A673 (cell line): ENCODE measurements at regions not wholly inside any gene's neighbourhood (a gene's known extent, or its start where the extent isn't known, plus 50 kb on each side); places are given as distances from the start of the nearest gene placed in this dataset.
"Not testable (repeated sequence)": the region's sequence is repeated elsewhere in the genome, so short reads cannot be mapped to it uniquely, and the experiment has no call there.

Experiments used
- BruUV-seq: library from RNA; stranded (reverse); fragments of 400-500 nt; replicated peaks from 2 replicates; lab custom pipeline; 2021; lab: Mats Ljungman, UMichigan
- CTCF ChIA-PET: fragments of 300-600 bp; sonication (Branson Sonifier 250); formaldehyde crosslinking; loops from one replicate; lab custom pipeline; 2022; ENCODE audit warnings: antibody characterized with exemption; lab: Charles Lee
- POLR2A ChIA-PET: fragments of 300-600 bp; sonication (Branson Sonifier 250); formaldehyde crosslinking; loops from one replicate; lab custom pipeline; 2022; ENCODE audit warnings: antibody characterized with exemption; ENCODE audit not compliant: low non-redundant PET; lab: Charles Lee
- DNase-seq: peaks from one replicate; pipeline ENCODE4 v3.0.0-alpha.2; 2015; ENCODE audit warnings: low spot score
- H3K27ac ChIP-seq: fragments of 200-600 bp; sonication (generic); 2 replicates; pipeline ENCODE4 v1.5.1; 2016; ENCODE audit warnings: mixed run types, low read depth, mild to moderate bottlenecking, mixed read lengths, antibody characterized with exemption, low read length; ENCODE audit not compliant: poor library complexity, severe bottlenecking
- H3K27me3 ChIP-seq: fragments of 200-600 bp; sonication (generic); replicated peaks from 2 replicates; pipeline ENCODE4 v1.6.1; 2017; ENCODE audit warnings: mixed run types, low read depth, mild to moderate bottlenecking, mixed read lengths, antibody characterized with exemption, low read length; ENCODE audit not compliant: insufficient read depth, poor library complexity
- H3K36me3 ChIP-seq: fragments of 200-600 bp; sonication (generic); 2 replicates; pipeline ENCODE4 v1.6.1; 2016; ENCODE audit warnings: mixed run types, mild to moderate bottlenecking, mixed read lengths, antibody characterized with exemption, low read length; ENCODE audit not compliant: insufficient read depth, poor library complexity, severe bottlenecking
- H3K4me1 ChIP-seq: fragments of 200-600 bp; sonication (generic); 2 replicates; pipeline ENCODE4 v1.6.1; 2017; ENCODE audit warnings: mixed run types, mild to moderate bottlenecking, mixed read lengths, antibody characterized with exemption, low read length; ENCODE audit not compliant: insufficient read depth, poor library complexity, severe bottlenecking
- H3K4me3 ChIP-seq: fragments of 200-600 bp; sonication (generic); 2 replicates; pipeline ENCODE4 v1.5.1; 2016; ENCODE audit warnings: low read depth, mixed run types, mild to moderate bottlenecking, mixed read lengths, low read length; ENCODE audit not compliant: poor library complexity, severe bottlenecking
- H3K9me3 ChIP-seq: fragments of 200-600 bp; sonication (generic); 2 replicates; pipeline ENCODE4 v1.6.1; 2016; ENCODE audit warnings: mixed run types, low read depth, mild to moderate bottlenecking, mixed read lengths, antibody characterized with exemption, low read length; ENCODE audit not compliant: poor library complexity, severe bottlenecking
- EZH2 ChIP-seq: fragments of 200-600 bp; sonication (generic); IDR thresholded peaks from 2 replicates; pipeline ENCODE4 v1.6.1; 2017; ENCODE audit warnings: borderline replicate concordance, low read depth, mild to moderate bottlenecking, mixed read lengths, antibody characterized with exemption, low read length; ENCODE audit not compliant: poor library complexity, severe bottlenecking
- intact Hi-C: fragments of 100-400 bp; cut with micrococcal nuclease; formaldehyde crosslinking; loops from one replicate; pipeline ENCODE4 v1.10.0; 2022; ENCODE audit not compliant: unreplicated experiment
- TF ChIP-seq, protein P1 (sequence below): fragments of 300-800, 200-600 bp; sonication (generic); conservative IDR thresholded peaks from 2 replicates; pipeline ENCODE4 v1.5.1; 2017; ENCODE audit warnings: low read depth, mild to moderate bottlenecking, antibody characterized with exemption, low read length, moderate library complexity, mixed read lengths

DNA sequence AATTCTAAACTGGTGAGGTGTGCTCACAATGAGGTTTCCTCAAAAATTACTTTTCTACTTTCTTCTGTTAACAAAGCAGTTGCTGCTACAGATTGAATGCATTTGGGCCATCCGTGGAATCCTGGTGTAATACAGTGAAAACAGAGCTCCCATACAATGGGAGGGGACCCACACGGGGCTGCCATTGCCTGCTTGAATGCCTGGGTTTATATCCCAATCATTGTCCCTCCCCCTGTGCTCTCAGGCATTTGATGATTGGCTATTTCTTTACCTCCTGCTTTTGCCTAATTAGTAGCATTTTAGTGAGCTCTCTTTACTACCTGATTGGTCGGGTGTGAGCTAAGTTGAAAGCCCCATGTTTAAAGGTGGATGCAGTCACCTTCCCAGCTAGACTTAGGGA lies 52.9 kb upstream of the CSF1 start:
- H3K9me3 ChIP-seq, intact Hi-C loops, BruUV-seq, H3K36me3 ChIP-seq, CTCF ChIA-PET, H3K27ac ChIP-seq, H3K4me1 ChIP-seq, H3K4me3 ChIP-seq, H3K27me3 ChIP-seq, DNase-seq: not testable (repeated sequence)
- POLR2A ChIA-PET: interaction anchor here (0.6 kb wide), 1 partner anchor 60 kb away, joined by 3 read pairs; no protein-coding TSS in a partner anchor

DNA sequence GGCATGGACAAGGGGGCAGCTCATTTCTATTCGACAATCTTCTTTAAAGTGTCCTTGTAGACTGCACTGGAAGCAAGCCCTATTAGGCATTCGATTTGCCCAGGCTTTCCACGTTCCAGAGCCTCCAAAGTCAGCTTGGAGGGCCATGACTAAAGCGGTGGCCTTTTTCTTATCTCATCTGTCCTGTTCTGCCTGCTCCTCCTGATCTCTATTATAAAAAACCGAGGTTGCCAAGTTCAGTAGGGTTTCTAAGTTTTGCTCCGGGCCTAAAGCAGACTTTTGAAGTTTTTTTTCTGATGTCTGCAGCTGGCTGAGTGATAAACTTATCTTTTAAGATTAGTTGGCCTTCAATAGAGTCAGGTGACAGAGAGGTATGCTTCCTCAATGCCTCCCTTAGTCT lies 54.7 kb upstream of the CSF1 start:
- H3K36me3 ChIP-seq, BruUV-seq, H3K4me3 ChIP-seq, intact Hi-C loops, DNase-seq, CTCF ChIA-PET, H3K27ac ChIP-seq, H3K9me3 ChIP-seq, POLR2A ChIA-PET, H3K4me1 ChIP-seq, H3K27me3 ChIP-seq: not testable (repeated sequence)

DNA sequence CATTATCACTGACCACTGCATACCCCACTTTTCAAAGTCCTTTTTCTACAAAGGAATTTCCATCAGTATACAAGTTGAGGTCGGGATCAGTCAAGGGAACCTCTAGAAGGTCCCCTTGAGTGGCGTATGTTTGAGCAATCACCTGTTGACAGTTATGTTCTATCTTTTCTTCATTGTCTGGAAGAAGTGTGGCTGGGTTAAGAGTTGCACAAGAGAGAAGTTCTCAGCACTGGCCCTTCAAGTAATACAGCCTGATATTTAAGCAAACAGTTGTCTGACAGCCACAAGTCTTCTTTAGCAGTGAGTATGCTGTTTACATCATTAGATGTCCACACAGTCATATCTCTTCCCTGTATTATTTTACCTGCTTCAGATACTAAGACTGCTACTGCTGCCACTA lies 56.7 kb upstream of the CSF1 start:
- H3K4me3 ChIP-seq, H3K36me3 ChIP-seq, POLR2A ChIA-PET, CTCF ChIA-PET, BruUV-seq, intact Hi-C loops, H3K27me3 ChIP-seq, H3K27ac ChIP-seq, H3K4me1 ChIP-seq, DNase-seq, H3K9me3 ChIP-seq: not testable (repeated sequence)

DNA sequence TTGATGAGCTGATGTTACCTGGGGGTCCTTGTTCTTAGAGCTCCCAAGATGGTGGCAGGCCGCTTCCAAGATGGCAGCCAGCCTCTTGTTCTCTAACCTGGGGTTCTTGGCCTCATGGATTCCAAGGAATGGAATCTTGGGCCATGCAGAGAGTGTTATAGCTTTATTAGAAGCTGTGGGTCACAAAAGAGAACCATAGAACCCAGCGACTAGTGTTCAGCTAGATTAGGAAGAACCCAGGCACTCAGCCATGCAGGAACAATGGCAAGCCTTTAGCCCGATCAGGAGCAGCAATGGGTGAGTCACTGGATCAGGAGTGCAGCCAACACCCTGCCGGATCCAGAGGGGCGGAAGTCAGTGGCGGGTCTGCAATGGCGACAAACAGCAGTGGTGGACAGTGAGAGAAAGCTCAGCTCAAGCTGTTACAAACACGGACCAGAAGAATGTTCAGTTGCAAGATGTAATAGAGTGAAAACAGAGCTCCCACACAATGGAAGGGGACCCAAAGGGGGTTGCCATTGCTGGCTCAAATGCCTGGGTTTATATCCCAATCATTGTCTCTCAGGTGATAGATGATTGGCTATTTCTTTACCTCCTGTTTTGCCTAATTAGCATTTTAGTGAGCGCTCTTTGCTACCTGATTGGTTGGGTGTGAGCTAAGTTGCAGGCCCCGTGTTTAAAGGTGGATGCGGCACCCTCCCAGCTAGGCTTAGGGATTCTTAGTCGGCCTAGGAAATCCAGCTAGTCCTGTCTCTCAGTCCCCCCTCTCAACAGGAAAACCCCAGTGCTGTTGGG lies 58.2 kb upstream of the CSF1 start:
- H3K27ac ChIP-seq, BruUV-seq, H3K36me3 ChIP-seq, intact Hi-C loops, DNase-seq, H3K27me3 ChIP-seq, H3K4me3 ChIP-seq, CTCF ChIA-PET, H3K9me3 ChIP-seq, POLR2A ChIA-PET, H3K4me1 ChIP-seq: not testable (repeated sequence)

DNA sequence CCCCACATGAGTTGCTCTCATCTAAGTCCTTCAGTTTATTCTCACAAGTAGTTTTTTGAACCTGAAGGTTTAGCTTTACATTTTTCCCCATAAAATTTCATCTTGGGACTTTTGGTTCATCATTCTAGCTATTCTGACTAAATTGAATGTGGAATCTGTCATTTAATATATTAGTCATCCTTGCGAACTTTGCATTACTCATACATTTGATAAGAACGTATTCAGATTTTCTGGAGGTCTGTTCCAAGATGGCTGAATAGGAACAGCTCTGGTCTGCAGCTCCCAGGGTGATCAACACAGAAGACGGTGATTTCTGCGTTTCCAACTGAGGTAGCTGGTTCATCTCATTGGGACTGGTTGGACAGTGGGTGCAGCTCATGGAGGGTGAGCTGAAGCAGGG lies 59.8 kb upstream of the CSF1 start:
- Histone ChIP-seq H3K4me1 (peaks cover 5% of the 10 kb centered on the region), H3K27ac (no peak overlapping the region), H3K9me3 (no peaks in the 10 kb centered on the region), H3K4me3 (no peak overlapping the region), H3K36me3 (no peaks in the 10 kb centered on the region), H3K27me3 (no peaks in the 10 kb centered on the region)
- DNase-seq: no peak
- POLR2A ChIA-PET: interaction anchor here (0.6 kb wide), 1 partner anchor 34 kb away, joined by 3 read pairs; no protein-coding TSS in a partner anchor
- no peak for TF ChIP-seq EZH2
- TF ChIP-seq, protein P1, sequence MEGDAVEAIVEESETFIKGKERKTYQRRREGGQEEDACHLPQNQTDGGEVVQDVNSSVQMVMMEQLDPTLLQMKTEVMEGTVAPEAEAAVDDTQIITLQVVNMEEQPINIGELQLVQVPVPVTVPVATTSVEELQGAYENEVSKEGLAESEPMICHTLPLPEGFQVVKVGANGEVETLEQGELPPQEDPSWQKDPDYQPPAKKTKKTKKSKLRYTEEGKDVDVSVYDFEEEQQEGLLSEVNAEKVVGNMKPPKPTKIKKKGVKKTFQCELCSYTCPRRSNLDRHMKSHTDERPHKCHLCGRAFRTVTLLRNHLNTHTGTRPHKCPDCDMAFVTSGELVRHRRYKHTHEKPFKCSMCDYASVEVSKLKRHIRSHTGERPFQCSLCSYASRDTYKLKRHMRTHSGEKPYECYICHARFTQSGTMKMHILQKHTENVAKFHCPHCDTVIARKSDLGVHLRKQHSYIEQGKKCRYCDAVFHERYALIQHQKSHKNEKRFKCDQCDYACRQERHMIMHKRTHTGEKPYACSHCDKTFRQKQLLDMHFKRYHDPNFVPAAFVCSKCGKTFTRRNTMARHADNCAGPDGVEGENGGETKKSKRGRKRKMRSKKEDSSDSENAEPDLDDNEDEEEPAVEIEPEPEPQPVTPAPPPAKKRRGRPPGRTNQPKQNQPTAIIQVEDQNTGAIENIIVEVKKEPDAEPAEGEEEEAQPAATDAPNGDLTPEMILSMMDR: no peak
- BruUV-seq: no TSS peak
- intact Hi-C loops: no loop called here
- CTCF ChIA-PET: no interaction called here
